GM12892 (cell line): ENCODE measurements at regions not wholly inside any gene's neighbourhood (a gene's known extent, or its start where the extent isn't known, plus 50 kb on each side); places are given as distances from the start of the nearest gene placed in this dataset.

ENCODE experiments used
- POLR2A ChIP-seq: IDR thresholded peaks from 2 replicates; pipeline ENCODE4 v1.6.1; 2011; ENCODE audit warnings: low read depth, low read length, control low read depth
- POLR2AphosphoS5 ChIP-seq: IDR thresholded peaks from 2 replicates; pipeline ENCODE4 v1.6.1; 2011; ENCODE audit warnings: low read depth, low read length, control low read depth
- TAF1 ChIP-seq: IDR thresholded peaks from 2 replicates; pipeline ENCODE4 v1.6.1; 2011; ENCODE audit warnings: low read depth, mild to moderate bottlenecking, control low read depth, low read length, borderline replicate concordance

DNA sequence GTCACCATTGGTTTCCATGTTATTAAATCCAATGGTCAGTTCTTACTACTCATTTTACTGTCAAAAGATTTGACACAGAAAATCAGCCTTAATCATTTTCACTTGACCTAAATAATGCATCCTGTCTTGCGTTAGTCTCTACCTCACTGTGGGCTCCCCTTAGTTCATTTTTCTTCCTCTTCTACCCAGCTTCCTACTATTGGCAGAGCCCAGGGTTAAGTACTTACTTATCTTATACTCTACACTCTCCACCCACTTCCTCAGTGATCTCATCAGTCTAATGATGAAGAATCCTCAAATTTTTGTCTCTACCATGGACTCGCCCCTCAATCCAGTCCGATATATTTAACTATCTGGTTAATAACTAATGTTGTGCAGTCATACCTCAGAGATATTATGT, 735.9 kb downstream of the KCNT2 start:
- TF ChIP-seq POLR2A (no peak), TAF1 (no peak), POLR2AphosphoS5 (no peak)
